ENCODE measurements at regions not wholly inside any gene's neighbourhood (a gene's known extent, or its start where the extent isn't known, plus 50 kb on each side); places are given as distances from the start of the nearest gene placed in this dataset.

- no peak for DNase-seq (ENCODE audit: low read depth, low spot score)
- in situ Hi-C loops (cut with HindIII; ENCODE audit: low sequenced_read_pairs) = no loop called here
- no peak overlapping the region for H3K4me3 ChIP-seq (ENCODE audit: low read depth, low read length)
Measured at GRCh38 chr4:163606896-163607691, 112.6 kb downstream of the TMA16 start.

GRCh38 chr4:163609019-163609418, 114.5 kb downstream of the TMA16 start:
- H3K4me3 ChIP-seq (ENCODE audit: low read depth, low read length) = no peak overlapping the region
- in situ Hi-C loops (cut with HindIII; ENCODE audit: low sequenced_read_pairs) = no loop called here
- no peak for DNase-seq (ENCODE audit: low read depth, low spot score)
- no peak for TF ChIP-seq CTCF (IDR thresholded peaks at IDR 0.05; ENCODE audit: low read depth, low read length)

More at GRCh38 chr4:163606896-163607691, 112.6 kb downstream of the TMA16 start:
- no peak for TF ChIP-seq CTCF (IDR thresholded peaks at IDR 0.05; ENCODE audit: low read depth, low read length)

GRCh38 chr4:163610648-163611047, 116.2 kb downstream of the TMA16 start:
- TF ChIP-seq CTCF (IDR thresholded peaks at IDR 0.05; ENCODE audit: low read depth, low read length) = no peak
- in situ Hi-C loops (cut with HindIII; ENCODE audit: low sequenced_read_pairs) = no loop called here
- H3K4me3 ChIP-seq (ENCODE audit: low read depth, low read length) = no peak overlapping the region
- no peak for DNase-seq (ENCODE audit: low read depth, low spot score)

- no peak overlapping the region for H3K4me3 ChIP-seq (ENCODE audit: low read depth, low read length)
- no peak for TF ChIP-seq CTCF (IDR thresholded peaks at IDR 0.05; ENCODE audit: low read depth, low read length)
- in situ Hi-C loops (cut with HindIII; ENCODE audit: low sequenced_read_pairs) = no loop called here
- no peak for DNase-seq (ENCODE audit: low read depth, low spot score)
Measured at GRCh38 chr4:163611182-163611581, 116.7 kb downstream of the TMA16 start.

GRCh38 chr4:163611784-163612445, 117.4 kb downstream of the TMA16 start:
- H3K4me3 ChIP-seq (ENCODE audit: low read depth, low read length) = no peak overlapping the region
- in situ Hi-C loops (cut with HindIII; ENCODE audit: low sequenced_read_pairs) = no loop called here
- no peak for DNase-seq (ENCODE audit: low read depth, low spot score)
- TF ChIP-seq CTCF (IDR thresholded peaks at IDR 0.05; ENCODE audit: low read depth, low read length) = no peak

- no peak overlapping the region for H3K4me3 ChIP-seq (ENCODE audit: low read depth, low read length)
- in situ Hi-C loops (cut with HindIII; ENCODE audit: low sequenced_read_pairs) = no loop called here
- DNase-seq (ENCODE audit: low read depth, low spot score) = no peak
- TF ChIP-seq CTCF (IDR thresholded peaks at IDR 0.05; ENCODE audit: low read depth, low read length) = no peak
Measured at GRCh38 chr4:163612762-163613161, 118.3 kb downstream of the TMA16 start.
